Keratinocyte (primary cell): ENCODE measurements at regions not wholly inside any gene's neighbourhood (a gene's known extent, or its start where the extent isn't known, plus 50 kb on each side); places are given as distances from the start of the nearest gene placed in this dataset.

Experiments
- DNase-seq: peaks from one replicate; pipeline ENCODE4 v3.0.0-alpha.2; 2011; ENCODE audit warnings: low read depth, missing footprints, low spot score
- FAIRE-seq: peaks from 2 replicates; lab custom pipeline; 2011; peaks lifted over from hg19 to GRCh38; lab: Jason Lieb, UNC
- H2AFZ ChIP-seq: 2 replicates; pipeline ENCODE4 v1.6.0; 2012; ENCODE audit warnings: low read length, control low read depth, inconsistent platforms; ENCODE audit not compliant: control insufficient read depth
- H3K27ac ChIP-seq: 2 replicates; pipeline ENCODE4 v1.5.1; 2011; ENCODE audit warnings: low read length; ENCODE audit not compliant: control insufficient read depth, insufficient read depth
- H3K27me3 ChIP-seq: 3 replicates; pipeline ENCODE4 v1.6.0; 2011; ENCODE audit warnings: low read length; ENCODE audit not compliant: control insufficient read depth, insufficient read depth; ENCODE audit errors: extremely low read depth
- H3K36me3 ChIP-seq, 2 experiments: 2 replicates in 1 of 2; 3 replicates in 1 of 2; pipeline ENCODE4 v1.5.1; 2011; ENCODE audit warnings: low read length in 2 of 2, mild to moderate bottlenecking in 1 of 2; ENCODE audit not compliant: control insufficient read depth in 2 of 2, insufficient read depth in 2 of 2; ENCODE audit errors: extremely low read depth in 1 of 2
- H3K4me1 ChIP-seq: 3 replicates; pipeline ENCODE4 v1.5.1; 2011; ENCODE audit warnings: low read length; ENCODE audit not compliant: control insufficient read depth, insufficient read depth; ENCODE audit errors: extremely low read depth
- H3K4me2 ChIP-seq: 3 replicates; pipeline ENCODE4 v1.6.0; 2011; ENCODE audit warnings: low read depth, low read length; ENCODE audit not compliant: control insufficient read depth, insufficient read depth; ENCODE audit errors: extremely low read depth
- H3K4me3 ChIP-seq, 3 experiments: fragments of 200-600 bp in 1 of 3; sonication (generic) in 1 of 3; 2 replicates in 2 of 3; 3 replicates in 1 of 3; pipeline ENCODE4 v1.5.1; 2011 to 2016; ENCODE audit warnings: low read length in 3 of 3, mild to moderate bottlenecking in 3 of 3, control low read depth in 2 of 3, inconsistent platforms in 1 of 3, low read depth in 1 of 3, mixed read lengths in 1 of 3, mixed run types in 1 of 3, moderate library complexity in 1 of 3; ENCODE audit not compliant: control insufficient read depth in 2 of 3, insufficient read depth in 2 of 3; ENCODE audit errors: extremely low read depth in 1 of 3
- H3K79me2 ChIP-seq: 2 replicates; pipeline ENCODE4 v1.6.0; 2012; ENCODE audit warnings: low read length; ENCODE audit not compliant: control insufficient read depth, insufficient read depth
- H3K9ac ChIP-seq: 3 replicates; pipeline ENCODE4 v1.6.0; 2011; ENCODE audit warnings: low read length; ENCODE audit not compliant: control insufficient read depth, insufficient read depth; ENCODE audit errors: extremely low read depth
- H3K9me1 ChIP-seq: 3 replicates; pipeline ENCODE4 v1.6.0; 2011; ENCODE audit warnings: low read length; ENCODE audit not compliant: control insufficient read depth, insufficient read depth; ENCODE audit errors: extremely low read depth
- H3K9me3 ChIP-seq: 2 replicates; pipeline ENCODE4 v1.5.1; 2012; ENCODE audit warnings: low read depth, low read length; ENCODE audit not compliant: control insufficient read depth
- H4K20me1 ChIP-seq: 3 replicates; pipeline ENCODE4 v1.6.0; 2011; ENCODE audit warnings: low read length; ENCODE audit not compliant: control insufficient read depth, insufficient read depth; ENCODE audit errors: extremely low read depth
- CTCF ChIP-seq, 3 experiments: IDR thresholded peaks in 1 of 3; conservative IDR thresholded peaks in 1 of 3; optimal IDR thresholded peaks in 1 of 3; 2 replicates in 2 of 3; 3 replicates in 1 of 3; pipeline versions ENCODE3 to v1.5.1; 2011; ENCODE audit warnings: low read length in 3 of 3, mild to moderate bottlenecking in 3 of 3, moderate library complexity in 2 of 3, control low read depth in 1 of 3, inconsistent platforms in 1 of 3; ENCODE audit not compliant: insufficient read depth in 2 of 3; ENCODE audit errors: extremely low read depth in 1 of 3
- EZH2 ChIP-seq: IDR thresholded peaks from one replicate; pipeline ENCODE4 v1.6.1; 2012; ENCODE audit warnings: inconsistent platforms, mild to moderate bottlenecking, low read length, moderate library complexity
- dilution Hi-C: fragments of 300-500 bp; cut with MboI; formaldehyde crosslinking; loops from one replicate; pipeline ENCODE4 v1.7.0; 2020; ENCODE audit warnings: low sequenced_read_pairs; ENCODE audit not compliant: extremely low pct_ligation_motif_present

- FAIRE-seq: no peak
- Histone ChIP-seq H4K20me1 (no peaks in the 10 kb centered on the region), H3K27ac (no peak overlapping the region)
These were observed 220.9 kb upstream of the PKDCC start for GRCh38 chr2:41826921-41827320.

GRCh38 chr2:41827354-41827971, 220.4 kb upstream of the PKDCC start:
- dilution Hi-C loops: no loop called here
- H3K9ac ChIP-seq: no peak overlapping the region
- no peaks in the 10 kb centered on the region for H3K9me3 ChIP-seq
- no peak overlapping the region for H3K4me2 ChIP-seq
- H3K4me3 ChIP-seq: no peak overlapping the region
- no peaks in the 10 kb centered on the region for H3K27me3 ChIP-seq
- no peak for TF ChIP-seq CTCF (optimal IDR thresholded peaks at IDR 0.05 in 1 of 3, IDR thresholded peaks at IDR 0.05 in 1 of 3, conservative IDR thresholded peaks at IDR 0.05 in 1 of 3; ENCODE audit: extremely low read depth in 1 of 3, insufficient read depth in 2 of 3, low read length in 3 of 3)
- no peak for TF ChIP-seq EZH2
- no peak for DNase-seq
- H3K27ac ChIP-seq: no peak overlapping the region
- H2AFZ ChIP-seq: no peak overlapping the region
- no peaks in the 10 kb centered on the region for H3K9me1 ChIP-seq
- H3K4me1 ChIP-seq: no peaks in the 10 kb centered on the region
- no peak for FAIRE-seq
- no peaks in the 10 kb centered on the region for H3K79me2 ChIP-seq
- H3K36me3 ChIP-seq: no peaks in the 10 kb centered on the region
- no peaks in the 10 kb centered on the region for H4K20me1 ChIP-seq

More at GRCh38 chr2:41826921-41827320, 220.9 kb upstream of the PKDCC start:
- Histone ChIP-seq H2AFZ (no peak overlapping the region), H3K4me1 (no peaks in the 10 kb centered on the region), H3K79me2 (no peaks in the 10 kb centered on the region), H3K27me3 (no peaks in the 10 kb centered on the region), H3K4me2 (no peak overlapping the region), H3K9me3 (no peaks in the 10 kb centered on the region), H3K9ac (no peak overlapping the region), H3K36me3 (no peaks in the 10 kb centered on the region), H3K9me1 (no peaks in the 10 kb centered on the region), H3K4me3 (no peak overlapping the region)
- DNase-seq: no peak
- TF ChIP-seq CTCF (optimal IDR thresholded peaks at IDR 0.05 in 1 of 3, IDR thresholded peaks at IDR 0.05 in 1 of 3, conservative IDR thresholded peaks at IDR 0.05 in 1 of 3; ENCODE audit: extremely low read depth in 1 of 3, insufficient read depth in 2 of 3, low read length in 3 of 3) (no peak), EZH2 (no peak)
- dilution Hi-C loops: no loop called here
